Mesendoderm (in vitro differentiated cells): ENCODE measurements at regions not wholly inside any gene's neighbourhood (a gene's known extent, or its start where the extent isn't known, plus 50 kb on each side); places are given as distances from the start of the nearest gene placed in this dataset.

Experiments used
- DNase-seq: peaks from one replicate; pipeline ENCODE4 v3.0.0; 2013
- H2AK5ac ChIP-seq: 2 replicates; pipeline ENCODE4 v1.6.1; 2013; ENCODE audit warnings: low read length, inconsistent platforms
- H2BK120ac ChIP-seq: 2 replicates; pipeline ENCODE4 v1.6.1; 2013; ENCODE audit warnings: low read depth, mild to moderate bottlenecking, low read length, moderate library complexity, mixed read lengths
- H2BK15ac ChIP-seq: replicated peaks from 2 replicates; pipeline ENCODE4 v1.6.1; 2013; ENCODE audit warnings: low read depth, mild to moderate bottlenecking, moderate library complexity
- H2BK5ac ChIP-seq: 2 replicates; pipeline ENCODE4 v1.6.1; 2013; ENCODE audit warnings: low read length, inconsistent platforms
- H3K18ac ChIP-seq: 2 replicates; pipeline ENCODE4 v1.6.1; 2013; ENCODE audit warnings: mild to moderate bottlenecking, low read length, mixed read lengths
- H3K23ac ChIP-seq: one replicate; pipeline ENCODE4 v1.6.1; 2013; ENCODE audit warnings: low read length
- H3K27ac ChIP-seq: 2 replicates; pipeline ENCODE4 v1.5.1; 2013; ENCODE audit warnings: low read depth, mild to moderate bottlenecking, inconsistent platforms, low read length, moderate library complexity
- H3K27me3 ChIP-seq: 2 replicates; pipeline ENCODE4 v1.6.1; 2013; ENCODE audit warnings: low read length, control low read depth, mild to moderate bottlenecking, inconsistent platforms; ENCODE audit not compliant: insufficient read depth, poor library complexity
- H3K36me3 ChIP-seq: 2 replicates; pipeline ENCODE4 v1.6.1; 2013; ENCODE audit warnings: low read length, inconsistent platforms; ENCODE audit not compliant: control insufficient read depth, insufficient read depth
- H3K4ac ChIP-seq: one replicate; pipeline ENCODE4 v1.6.1; 2013; ENCODE audit warnings: low read depth, mild to moderate bottlenecking, low read length, moderate library complexity
- H3K4me1 ChIP-seq: 2 replicates; pipeline ENCODE4 v1.6.1; 2013; ENCODE audit warnings: low read depth, low read length, inconsistent platforms; ENCODE audit not compliant: control insufficient read depth
- H3K4me2 ChIP-seq: 2 replicates; pipeline ENCODE4 v1.6.1; 2013; ENCODE audit warnings: low read length
- H3K4me3 ChIP-seq: 2 replicates; pipeline ENCODE4 v1.5.1; 2013; ENCODE audit warnings: mild to moderate bottlenecking, low read length
- H3K56ac ChIP-seq: one replicate; pipeline ENCODE4 v1.6.1; 2013; ENCODE audit warnings: low read length
- H3K79me1 ChIP-seq: 2 replicates; pipeline ENCODE4 v1.6.1; 2013; ENCODE audit warnings: low read length, inconsistent platforms
- H3K79me2 ChIP-seq: 2 replicates; pipeline ENCODE4 v1.6.1; 2013; ENCODE audit warnings: mild to moderate bottlenecking, low read length; ENCODE audit not compliant: control insufficient read depth, insufficient read depth
- H3K9ac ChIP-seq: 2 replicates; pipeline ENCODE4 v1.6.1; 2013; ENCODE audit warnings: low read length, inconsistent platforms
- H4K5ac ChIP-seq: one replicate; pipeline ENCODE4 v1.6.1; 2013; ENCODE audit warnings: low read length
- H4K8ac ChIP-seq: one replicate; pipeline ENCODE4 v1.6.1; 2013; ENCODE audit warnings: low read depth, mild to moderate bottlenecking, control low read depth, low read length, moderate library complexity
- WGBS: extraction: QIAGEN DNeasy Blood & Tissue Kit; methylation state at CpG from one replicate; pipeline ENCODE4 v1.1.7; 2013; ENCODE audit warnings: low lambda C conversion rate, missing lambda C conversion rate; ENCODE audit not compliant: insufficient coverage; ENCODE audit errors: extremely low coverage; 5-methylcytosine and 5-hydroxymethylcytosine counted together

DNA sequence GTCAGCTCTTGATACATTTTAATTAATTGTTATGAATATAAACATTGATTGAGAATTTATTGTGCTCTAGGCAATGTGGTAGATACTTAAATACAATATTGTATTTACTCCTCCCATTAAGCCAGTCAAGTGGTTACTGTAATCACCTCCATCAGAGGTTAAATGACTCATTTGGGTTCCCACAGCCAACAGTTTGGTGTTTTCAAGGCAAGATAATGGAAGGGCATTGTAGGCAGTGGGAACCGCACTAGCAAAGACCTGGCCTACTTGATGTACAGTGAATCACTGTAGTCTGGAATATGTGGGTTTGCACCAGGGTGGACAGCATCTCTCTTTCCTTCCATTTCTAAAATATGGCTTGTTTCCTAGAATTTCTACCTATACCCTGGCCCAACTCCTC lies 127.4 kb downstream of the EDEM1 start:
- Histone ChIP-seq H3K4me1 (no peaks in the 10 kb centered on the region), H3K4me2 (no peak overlapping the region), H3K56ac (no peak overlapping the region), H3K36me3 (no peaks in the 10 kb centered on the region), H4K8ac (no peak overlapping the region), H3K4me3 (no peak overlapping the region), H3K18ac (no peak overlapping the region), H3K27ac (no peak overlapping the region), H2BK15ac (no peak overlapping the region), H3K23ac (no peak overlapping the region), H2BK5ac (no peak overlapping the region), H3K9ac (no peak overlapping the region), H3K27me3 (no peaks in the 10 kb centered on the region), H2AK5ac (no peak overlapping the region), H4K5ac (no peak overlapping the region), H3K79me2 (no peaks in the 10 kb centered on the region), H3K79me1 (no peaks in the 10 kb centered on the region), H3K4ac (no peak overlapping the region), H2BK120ac (no peak overlapping the region)
- DNase-seq: no peak
- no CpG with 5 or more reads among the region's 1 CpG for WGBS

DNA sequence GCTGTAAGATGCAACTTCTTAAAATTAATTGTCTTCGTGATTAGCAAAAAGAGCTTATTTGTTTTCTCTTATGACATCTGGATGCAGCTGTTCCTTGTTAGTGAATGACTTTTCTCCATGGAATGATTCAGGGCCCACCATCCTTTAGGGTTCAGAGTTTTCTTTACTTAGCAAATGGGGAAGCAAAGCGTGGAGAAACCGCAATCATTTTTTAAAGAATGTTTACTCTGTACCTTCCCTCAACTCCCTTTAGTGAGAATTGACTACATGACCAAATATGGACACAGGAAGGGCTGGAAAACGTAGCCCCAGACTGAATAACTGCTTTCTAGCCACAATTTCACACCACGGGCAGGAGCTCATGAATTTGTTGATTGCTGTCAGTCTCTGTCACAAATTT lies 130.1 kb downstream of the EDEM1 start:
- H4K8ac ChIP-seq: no peak overlapping the region
- H3K9ac ChIP-seq: no peak overlapping the region
- no peak overlapping the region for H3K18ac ChIP-seq
- no peak overlapping the region for H2BK15ac ChIP-seq
- H4K5ac ChIP-seq: no peak overlapping the region
- H3K23ac ChIP-seq: no peak overlapping the region
- no peak overlapping the region for H3K4me3 ChIP-seq
- no peak overlapping the region for H3K4me2 ChIP-seq
- no peaks in the 10 kb centered on the region for H3K79me2 ChIP-seq
- H2BK120ac ChIP-seq: no peak overlapping the region
- no peaks in the 10 kb centered on the region for H3K4me1 ChIP-seq
- H3K56ac ChIP-seq: no peak overlapping the region
- DNase-seq: no peak
- H3K36me3 ChIP-seq: no peaks in the 10 kb centered on the region
- no peak overlapping the region for H3K4ac ChIP-seq
- no peak overlapping the region for H2BK5ac ChIP-seq
- H2AK5ac ChIP-seq: no peak overlapping the region
- H3K27me3 ChIP-seq: no peaks in the 10 kb centered on the region
- WGBS: no CpG with 5 or more reads among the region's 5 CpGs
- H3K79me1 ChIP-seq: no peaks in the 10 kb centered on the region
- H3K27ac ChIP-seq: no peak overlapping the region

DNA sequence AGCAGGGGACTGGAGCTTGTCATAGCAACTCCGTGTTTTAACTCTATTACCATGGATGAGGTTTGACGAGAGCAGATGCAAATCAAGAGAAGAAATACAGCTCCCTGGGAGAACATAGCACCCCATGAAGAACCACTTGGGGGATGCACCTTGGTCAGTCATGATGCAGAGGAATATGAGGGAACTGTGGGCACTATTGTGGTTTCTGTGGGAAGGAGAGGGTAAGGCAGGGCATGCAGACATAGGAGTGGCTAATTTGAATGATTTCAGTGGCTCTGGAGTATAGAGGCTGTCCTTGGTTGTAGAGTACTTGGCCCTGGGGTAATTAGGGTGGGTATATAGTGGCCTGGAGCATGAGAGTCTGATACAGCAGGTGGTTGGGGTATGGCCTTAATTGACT lies 131.9 kb downstream of the EDEM1 start:
- no peak for DNase-seq
- no peak overlapping the region for H3K4me2 ChIP-seq
- no peaks in the 10 kb centered on the region for H3K27me3 ChIP-seq
- H2BK15ac ChIP-seq: no peak overlapping the region
- no peak overlapping the region for H4K5ac ChIP-seq
- H3K9ac ChIP-seq: no peak overlapping the region
- H4K8ac ChIP-seq: no peak overlapping the region
- WGBS: no CpG with 5 or more reads among the region's 2 CpGs
- no peak overlapping the region for H3K23ac ChIP-seq
- H3K4me1 ChIP-seq: no peaks in the 10 kb centered on the region
- H3K4me3 ChIP-seq: no peak overlapping the region
- H3K27ac ChIP-seq: no peak overlapping the region
- H2BK5ac ChIP-seq: no peak overlapping the region
- H3K4ac ChIP-seq: no peak overlapping the region
- H2BK120ac ChIP-seq: no peak overlapping the region
- H3K79me1 ChIP-seq: no peaks in the 10 kb centered on the region
- H2AK5ac ChIP-seq: no peak overlapping the region
- no peaks in the 10 kb centered on the region for H3K79me2 ChIP-seq
- H3K18ac ChIP-seq: no peak overlapping the region
- no peak overlapping the region for H3K56ac ChIP-seq
- no peaks in the 10 kb centered on the region for H3K36me3 ChIP-seq

DNA sequence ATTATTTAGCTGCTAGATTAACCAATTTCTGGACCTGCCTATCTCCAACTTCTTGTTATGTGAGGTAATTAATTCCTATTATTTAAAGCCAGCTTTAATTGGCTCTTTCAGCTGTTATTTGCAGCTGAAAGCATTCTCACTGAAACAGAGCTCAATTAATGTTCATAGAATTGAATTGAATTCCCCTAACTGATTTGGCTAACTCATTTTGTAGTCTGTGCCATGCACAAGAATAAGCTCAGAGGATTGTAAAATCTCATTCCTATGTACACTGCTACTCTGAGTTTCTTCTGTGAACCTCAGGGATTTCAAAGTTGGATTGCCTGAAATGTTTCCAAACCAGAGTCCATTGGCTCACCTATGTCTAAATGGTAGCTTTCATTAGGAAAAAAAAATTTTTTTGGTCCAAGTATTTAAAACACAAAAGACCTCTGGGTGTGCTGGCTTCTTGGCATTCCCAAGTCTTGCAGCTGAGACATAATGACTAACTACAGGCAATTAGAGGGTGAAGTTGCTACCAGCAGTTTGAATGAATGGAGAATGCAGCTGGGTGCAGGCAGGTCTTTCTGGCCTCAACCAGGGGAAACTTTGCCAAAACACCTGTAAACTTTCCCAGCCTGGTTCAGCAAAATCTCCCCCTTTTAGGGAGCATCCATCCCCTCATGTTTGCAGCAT lies 134.3 kb downstream of the EDEM1 start:
- H3K9ac ChIP-seq: no peak overlapping the region
- H3K18ac ChIP-seq: no peak overlapping the region
- H3K27ac ChIP-seq: no peak overlapping the region
- no peak for DNase-seq
- H3K4ac ChIP-seq: no peak overlapping the region
- H3K36me3 ChIP-seq: no peaks in the 10 kb centered on the region
- H2BK15ac ChIP-seq: no peak overlapping the region
- no peak overlapping the region for H3K23ac ChIP-seq
- no peak overlapping the region for H3K4me2 ChIP-seq
- no peaks in the 10 kb centered on the region for H3K27me3 ChIP-seq
- H3K79me1 ChIP-seq: no peaks in the 10 kb centered on the region
- no peak overlapping the region for H4K8ac ChIP-seq
- no peaks in the 10 kb centered on the region for H3K79me2 ChIP-seq
- H2BK120ac ChIP-seq: no peak overlapping the region
- no peaks in the 10 kb centered on the region for H3K4me1 ChIP-seq
- no peak overlapping the region for H2BK5ac ChIP-seq
- H4K5ac ChIP-seq: no peak overlapping the region
- no peak overlapping the region for H3K4me3 ChIP-seq
- no peak overlapping the region for H2AK5ac ChIP-seq
- H3K56ac ChIP-seq: no peak overlapping the region

GRCh38 chr3:5324780-5325179 lies 137.3 kb downstream of the EDEM1 start:
- Histone ChIP-seq H3K4me3 (no peak overlapping the region), H3K23ac (no peak overlapping the region)
- no CpG with 5 or more reads among the region's 4 CpGs for WGBS

GRCh38 chr3:5330152-5330810 lies 142.8 kb downstream of the EDEM1 start:
- Histone ChIP-seq H2AK5ac (no peak overlapping the region), H2BK5ac (no peak overlapping the region), H3K18ac (no peak overlapping the region), H4K5ac (no peak overlapping the region), H3K4me1 (no peaks in the 10 kb centered on the region), H3K23ac (no peak overlapping the region), H3K36me3 (no peaks in the 10 kb centered on the region), H3K56ac (no peak overlapping the region), H3K4ac (no peak overlapping the region), H3K4me2 (no peak overlapping the region), H3K27me3 (no peaks in the 10 kb centered on the region), H3K9ac (no peak overlapping the region), H4K8ac (no peak overlapping the region), H3K4me3 (no peak overlapping the region), H3K79me1 (no peaks in the 10 kb centered on the region), H3K79me2 (no peaks in the 10 kb centered on the region), H3K27ac (no peak overlapping the region), H2BK15ac (no peak overlapping the region), H2BK120ac (no peak overlapping the region)
- DNase-seq: no peak
- no CpG with 5 or more reads among the region's 9 CpGs for WGBS

More at GRCh38 chr3:5324780-5325179, 137.3 kb downstream of the EDEM1 start:
- H4K5ac ChIP-seq: no peak overlapping the region
- no peak overlapping the region for H2AK5ac ChIP-seq
- no peak overlapping the region for H2BK5ac ChIP-seq
- no peaks in the 10 kb centered on the region for H3K79me1 ChIP-seq
- no peaks in the 10 kb centered on the region for H3K4me1 ChIP-seq
- no peaks in the 10 kb centered on the region for H3K27me3 ChIP-seq
- no peak overlapping the region for H3K27ac ChIP-seq
- no peak overlapping the region for H3K9ac ChIP-seq
- no peak for DNase-seq
- no peak overlapping the region for H2BK15ac ChIP-seq
- no peak overlapping the region for H3K18ac ChIP-seq
- no peak overlapping the region for H3K4ac ChIP-seq
- H3K79me2 ChIP-seq: no peaks in the 10 kb centered on the region
- no peaks in the 10 kb centered on the region for H3K36me3 ChIP-seq
- H2BK120ac ChIP-seq: no peak overlapping the region
- H3K56ac ChIP-seq: no peak overlapping the region
- no peak overlapping the region for H3K4me2 ChIP-seq
- no peak overlapping the region for H4K8ac ChIP-seq
